IMR-90 (cell line): ENCODE measurements at regions not wholly inside any gene's neighbourhood (a gene's known extent, or its start where the extent isn't known, plus 50 kb on each side); places are given as distances from the start of the nearest gene placed in this dataset.

Experiments
- BHLHE40 ChIP-seq: fragments of 150-350 bp; IDR thresholded peaks from 2 replicates; pipeline ENCODE4 v1.6.1; 2016; ENCODE audit warnings: mild to moderate bottlenecking, low read depth, low read length
- CEBPB ChIP-seq: IDR thresholded peaks from 2 replicates; pipeline ENCODE4 v1.6.1; 2012; ENCODE audit warnings: low read depth, low read length, improper control_type of control experiment
- CHD1 ChIP-seq: IDR thresholded peaks from 2 replicates; pipeline ENCODE4 v1.6.1; 2012; ENCODE audit warnings: low read depth, low read length, improper control_type of control experiment
- MAFK ChIP-seq: IDR thresholded peaks from 2 replicates; pipeline ENCODE4 v1.6.1; 2012; ENCODE audit warnings: low read depth, low read length, improper control_type of control experiment
- MAZ ChIP-seq: IDR thresholded peaks from 2 replicates; pipeline ENCODE4 v1.6.1; 2012; ENCODE audit warnings: low read depth, mild to moderate bottlenecking, low read length, improper control_type of control experiment, moderate library complexity, borderline replicate concordance
- POLR2A ChIP-seq: IDR thresholded peaks from 2 replicates; pipeline ENCODE4 v1.6.1; 2012; ENCODE audit warnings: mild to moderate bottlenecking, low read depth, low read length
- RCOR1 ChIP-seq: IDR thresholded peaks from 2 replicates; pipeline ENCODE4 v1.6.1; 2012; ENCODE audit warnings: mild to moderate bottlenecking, low read length, improper control_type of control experiment; ENCODE audit not compliant: insufficient replicate concordance
- TF ChIP-seq, protein P1 (sequence below): conservative IDR thresholded peaks from 2 replicates; pipeline ENCODE4 v1.5.1; 2012; ENCODE audit warnings: mild to moderate bottlenecking, low read depth, low read length, improper control_type of control experiment
- TF ChIP-seq, protein P2 (sequence below): fragments of 150-350 bp; IDR thresholded peaks from 2 replicates; pipeline ENCODE4 v1.6.1; 2017; ENCODE audit warnings: mild to moderate bottlenecking, antibody characterized with exemption, low read length, low read depth

- TF ChIP-seq POLR2A: no peak
- TF ChIP-seq RCOR1: no peak
- TF ChIP-seq, protein P1, sequence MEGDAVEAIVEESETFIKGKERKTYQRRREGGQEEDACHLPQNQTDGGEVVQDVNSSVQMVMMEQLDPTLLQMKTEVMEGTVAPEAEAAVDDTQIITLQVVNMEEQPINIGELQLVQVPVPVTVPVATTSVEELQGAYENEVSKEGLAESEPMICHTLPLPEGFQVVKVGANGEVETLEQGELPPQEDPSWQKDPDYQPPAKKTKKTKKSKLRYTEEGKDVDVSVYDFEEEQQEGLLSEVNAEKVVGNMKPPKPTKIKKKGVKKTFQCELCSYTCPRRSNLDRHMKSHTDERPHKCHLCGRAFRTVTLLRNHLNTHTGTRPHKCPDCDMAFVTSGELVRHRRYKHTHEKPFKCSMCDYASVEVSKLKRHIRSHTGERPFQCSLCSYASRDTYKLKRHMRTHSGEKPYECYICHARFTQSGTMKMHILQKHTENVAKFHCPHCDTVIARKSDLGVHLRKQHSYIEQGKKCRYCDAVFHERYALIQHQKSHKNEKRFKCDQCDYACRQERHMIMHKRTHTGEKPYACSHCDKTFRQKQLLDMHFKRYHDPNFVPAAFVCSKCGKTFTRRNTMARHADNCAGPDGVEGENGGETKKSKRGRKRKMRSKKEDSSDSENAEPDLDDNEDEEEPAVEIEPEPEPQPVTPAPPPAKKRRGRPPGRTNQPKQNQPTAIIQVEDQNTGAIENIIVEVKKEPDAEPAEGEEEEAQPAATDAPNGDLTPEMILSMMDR: no peak
- TF ChIP-seq CHD1: no peak
- no peak for TF ChIP-seq CEBPB
- no peak for TF ChIP-seq MAZ
- TF ChIP-seq BHLHE40: no peak
- no peak for TF ChIP-seq MAFK
- TF ChIP-seq, protein P2, sequence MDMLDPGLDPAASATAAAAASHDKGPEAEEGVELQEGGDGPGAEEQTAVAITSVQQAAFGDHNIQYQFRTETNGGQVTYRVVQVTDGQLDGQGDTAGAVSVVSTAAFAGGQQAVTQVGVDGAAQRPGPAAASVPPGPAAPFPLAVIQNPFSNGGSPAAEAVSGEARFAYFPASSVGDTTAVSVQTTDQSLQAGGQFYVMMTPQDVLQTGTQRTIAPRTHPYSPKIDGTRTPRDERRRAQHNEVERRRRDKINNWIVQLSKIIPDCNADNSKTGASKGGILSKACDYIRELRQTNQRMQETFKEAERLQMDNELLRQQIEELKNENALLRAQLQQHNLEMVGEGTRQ: no peak
Measured at GRCh38 chr3:176431991-176432390, 765.3 kb downstream of the TBL1XR1 start.
